Panc1 (cell line): ENCODE measurements at regions not wholly inside any gene's neighbourhood (a gene's known extent, or its start where the extent isn't known, plus 50 kb on each side); places are given as distances from the start of the nearest gene placed in this dataset.

Source experiments
- ATAC-seq: fragments of 200-7000 bp; cut with Tn5 transposase; 2 replicates; pipeline ENCODE4 v1.9.1; 2020; ENCODE audit warnings: mild to moderate bottlenecking, moderate library complexity
- BruUV-seq: library from RNA; stranded (reverse); fragments of 400-500 nt; replicated peaks from 2 replicates; lab custom pipeline; 2021; lab: Mats Ljungman, UMichigan
- CTCF ChIA-PET: fragments of 300-600 bp; sonication (Branson Sonifier 250); formaldehyde crosslinking; loops from one replicate; lab custom pipeline; 2022; ENCODE audit warnings: antibody characterized with exemption; lab: Charles Lee
- POLR2A ChIA-PET: fragments of 300-600 bp; sonication (Branson Sonifier 250); formaldehyde crosslinking; loops from one replicate; lab custom pipeline; 2022; ENCODE audit warnings: antibody characterized with exemption; lab: Charles Lee
- DNase-seq: peaks from one replicate; pipeline ENCODE4 v3.0.0-alpha.2; 2010; ENCODE audit warnings: low read depth, low spot score
- H3K27ac ChIP-seq: 2 replicates; pipeline ENCODE4 v1.5.1; 2011; ENCODE audit warnings: mild to moderate bottlenecking, low read length, inconsistent platforms
- H3K27me3 ChIP-seq: fragments of 200-500 bp; sonication (Bioruptor generic); 2 replicates; pipeline ENCODE4 v1.6.0; 2014; ENCODE audit warnings: low read length, inconsistent platforms; ENCODE audit not compliant: control insufficient read depth, insufficient read depth
- H3K36me3 ChIP-seq: fragments of 200-500 bp; sonication (Bioruptor generic); 2 replicates; pipeline ENCODE4 v1.5.1; 2014; ENCODE audit warnings: inconsistent platforms, mild to moderate bottlenecking, low read length, moderate library complexity; ENCODE audit not compliant: control insufficient read depth, insufficient read depth
- H3K4me1 ChIP-seq: 2 replicates; pipeline ENCODE4 v1.5.1; 2011; ENCODE audit warnings: inconsistent platforms, mild to moderate bottlenecking, low read length, moderate library complexity; ENCODE audit not compliant: control insufficient read depth, insufficient read depth
- H3K4me3 ChIP-seq, 2 experiments: 2 replicates each; pipeline ENCODE4 v1.5.1; 2011 to 2012; ENCODE audit warnings: low read depth in 2 of 2, low read length in 2 of 2, mild to moderate bottlenecking in 2 of 2, inconsistent platforms in 1 of 2, moderate library complexity in 1 of 2
- H3K9me3 ChIP-seq: fragments of 200-500 bp; sonication (Bioruptor generic); 2 replicates; pipeline ENCODE4 v1.5.1; 2014; ENCODE audit warnings: low read depth, mild to moderate bottlenecking, inconsistent platforms, low read length, moderate library complexity; ENCODE audit not compliant: control insufficient read depth, insufficient read depth
- POLR2AphosphoS5 ChIP-seq: IDR thresholded peaks from 2 replicates; pipeline ENCODE4 v1.6.1; 2012; ENCODE audit warnings: mild to moderate bottlenecking, low read depth, low read length, moderate library complexity
- SIN3A ChIP-seq: IDR thresholded peaks from 2 replicates; pipeline ENCODE4 v1.6.1; 2012; ENCODE audit warnings: low read depth, mild to moderate bottlenecking, low read length, moderate library complexity, borderline replicate concordance; ENCODE audit not compliant: insufficient read depth
- TCF7L2 ChIP-seq: IDR thresholded peaks from 2 replicates; pipeline ENCODE4 v1.6.1; 2011; ENCODE audit warnings: mild to moderate bottlenecking, low read depth, low read length, inconsistent platforms
- in situ Hi-C: cut with HindIII; loops from 2 replicates; pipeline ENCODE4 v1.10.0; 2016; ENCODE audit warnings: low sequenced_read_pairs, low pct_unique_long_range_greater_than_20kb
- intact Hi-C: fragments of 100-400 bp; cut with micrococcal nuclease; formaldehyde crosslinking; loops from one replicate; pipeline ENCODE4 v1.10.0; 2022; ENCODE audit not compliant: unreplicated experiment
- TF ChIP-seq, protein P1 (sequence below): fragments of 450-650 bp; IDR thresholded peaks from 2 replicates; pipeline ENCODE4 v1.5.1; 2017; ENCODE audit warnings: mild to moderate bottlenecking
- TF ChIP-seq, protein P2 (sequence below), 2 experiments: IDR thresholded peaks; 2 replicates each; pipeline ENCODE4 v1.6.1; 2011 to 2012; ENCODE audit warnings: low read depth in 2 of 2, control low read depth in 1 of 2, low read length in 1 of 2, mild to moderate bottlenecking in 1 of 2, moderate library complexity in 1 of 2; ENCODE audit not compliant: insufficient read depth in 1 of 2

DNA sequence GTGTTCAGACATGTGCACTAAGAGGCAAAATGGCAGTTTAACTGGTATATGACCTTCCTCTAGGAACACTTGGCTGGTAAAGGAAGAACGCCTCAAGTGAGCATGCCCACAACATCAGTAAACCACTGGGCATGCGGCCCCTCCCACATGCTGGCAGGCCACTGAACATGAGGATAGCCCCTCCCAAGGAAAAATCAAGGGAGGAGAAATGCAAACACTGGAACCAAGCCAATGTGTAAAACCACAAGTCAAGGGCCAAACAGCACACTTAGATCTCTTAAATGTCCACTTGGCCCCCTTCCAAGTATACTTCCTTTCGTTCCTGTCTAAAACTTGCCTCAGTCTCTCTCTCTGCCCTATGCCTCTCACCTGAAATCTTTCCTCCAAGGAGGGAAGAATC, 980.8 kb downstream of the TSN start:
- CTCF ChIA-PET: no interaction called here
- no peak for ATAC-seq
- no peaks in the 10 kb centered on the region for H3K4me1 ChIP-seq
- H3K27me3 ChIP-seq: no peaks in the 10 kb centered on the region
- in situ Hi-C loops (no loop called here), intact Hi-C loops (no loop called here)
- no peaks in the 10 kb centered on the region for H3K9me3 ChIP-seq
- DNase-seq: no peak
- POLR2A ChIA-PET: no interaction called here
- no peak overlapping the region for H3K4me3 ChIP-seq
- H3K27ac ChIP-seq: no peak overlapping the region
- BruUV-seq: no TSS peak
- H3K36me3 ChIP-seq: no peaks in the 10 kb centered on the region
- TF ChIP-seq SIN3A: no peak
- TF ChIP-seq, protein P1, sequence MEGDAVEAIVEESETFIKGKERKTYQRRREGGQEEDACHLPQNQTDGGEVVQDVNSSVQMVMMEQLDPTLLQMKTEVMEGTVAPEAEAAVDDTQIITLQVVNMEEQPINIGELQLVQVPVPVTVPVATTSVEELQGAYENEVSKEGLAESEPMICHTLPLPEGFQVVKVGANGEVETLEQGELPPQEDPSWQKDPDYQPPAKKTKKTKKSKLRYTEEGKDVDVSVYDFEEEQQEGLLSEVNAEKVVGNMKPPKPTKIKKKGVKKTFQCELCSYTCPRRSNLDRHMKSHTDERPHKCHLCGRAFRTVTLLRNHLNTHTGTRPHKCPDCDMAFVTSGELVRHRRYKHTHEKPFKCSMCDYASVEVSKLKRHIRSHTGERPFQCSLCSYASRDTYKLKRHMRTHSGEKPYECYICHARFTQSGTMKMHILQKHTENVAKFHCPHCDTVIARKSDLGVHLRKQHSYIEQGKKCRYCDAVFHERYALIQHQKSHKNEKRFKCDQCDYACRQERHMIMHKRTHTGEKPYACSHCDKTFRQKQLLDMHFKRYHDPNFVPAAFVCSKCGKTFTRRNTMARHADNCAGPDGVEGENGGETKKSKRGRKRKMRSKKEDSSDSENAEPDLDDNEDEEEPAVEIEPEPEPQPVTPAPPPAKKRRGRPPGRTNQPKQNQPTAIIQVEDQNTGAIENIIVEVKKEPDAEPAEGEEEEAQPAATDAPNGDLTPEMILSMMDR: no peak

DNA sequence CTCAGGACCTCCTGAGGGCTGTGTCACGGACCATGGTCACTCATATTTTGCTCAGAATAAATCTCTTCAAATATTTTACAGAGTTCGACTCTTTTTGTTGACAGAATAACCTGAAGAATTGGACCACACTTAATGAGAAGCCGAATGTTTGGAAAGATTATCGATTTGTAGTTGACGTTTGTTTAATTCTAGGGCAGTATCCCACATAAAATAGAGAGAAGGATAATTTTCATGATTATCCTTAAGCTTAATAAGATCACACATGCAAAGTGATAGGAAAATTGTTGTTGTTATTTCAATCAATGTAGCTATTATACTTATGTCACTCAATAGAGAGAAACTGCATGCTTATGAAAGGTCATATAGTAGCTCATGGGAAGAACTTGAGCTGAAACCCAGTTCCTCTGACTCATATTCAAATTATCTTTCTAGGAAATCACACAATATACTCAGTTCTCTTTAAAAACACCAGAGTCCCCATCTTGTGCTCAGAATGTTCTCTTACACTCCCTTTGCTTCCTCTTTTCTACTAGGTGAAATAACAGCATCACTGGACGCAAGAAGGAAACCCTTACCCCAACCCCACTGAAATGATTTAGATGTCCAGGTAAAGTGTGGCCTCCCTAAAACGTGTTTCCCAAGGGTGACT, 982.1 kb downstream of the TSN start:
- in situ Hi-C loops: no loop called here
- intact Hi-C loops: no loop called here
- no peak overlapping the region for H3K4me3 ChIP-seq
- no peaks in the 10 kb centered on the region for H3K4me1 ChIP-seq
- ATAC-seq (no peak), DNase-seq (no peak)
- ChIA-PET CTCF (no interaction called here), POLR2A (no interaction called here)
- H3K27ac ChIP-seq: no peak overlapping the region
- BruUV-seq: no TSS peak
- no peak for TF ChIP-seq TCF7L2
- TF ChIP-seq, protein P2, sequence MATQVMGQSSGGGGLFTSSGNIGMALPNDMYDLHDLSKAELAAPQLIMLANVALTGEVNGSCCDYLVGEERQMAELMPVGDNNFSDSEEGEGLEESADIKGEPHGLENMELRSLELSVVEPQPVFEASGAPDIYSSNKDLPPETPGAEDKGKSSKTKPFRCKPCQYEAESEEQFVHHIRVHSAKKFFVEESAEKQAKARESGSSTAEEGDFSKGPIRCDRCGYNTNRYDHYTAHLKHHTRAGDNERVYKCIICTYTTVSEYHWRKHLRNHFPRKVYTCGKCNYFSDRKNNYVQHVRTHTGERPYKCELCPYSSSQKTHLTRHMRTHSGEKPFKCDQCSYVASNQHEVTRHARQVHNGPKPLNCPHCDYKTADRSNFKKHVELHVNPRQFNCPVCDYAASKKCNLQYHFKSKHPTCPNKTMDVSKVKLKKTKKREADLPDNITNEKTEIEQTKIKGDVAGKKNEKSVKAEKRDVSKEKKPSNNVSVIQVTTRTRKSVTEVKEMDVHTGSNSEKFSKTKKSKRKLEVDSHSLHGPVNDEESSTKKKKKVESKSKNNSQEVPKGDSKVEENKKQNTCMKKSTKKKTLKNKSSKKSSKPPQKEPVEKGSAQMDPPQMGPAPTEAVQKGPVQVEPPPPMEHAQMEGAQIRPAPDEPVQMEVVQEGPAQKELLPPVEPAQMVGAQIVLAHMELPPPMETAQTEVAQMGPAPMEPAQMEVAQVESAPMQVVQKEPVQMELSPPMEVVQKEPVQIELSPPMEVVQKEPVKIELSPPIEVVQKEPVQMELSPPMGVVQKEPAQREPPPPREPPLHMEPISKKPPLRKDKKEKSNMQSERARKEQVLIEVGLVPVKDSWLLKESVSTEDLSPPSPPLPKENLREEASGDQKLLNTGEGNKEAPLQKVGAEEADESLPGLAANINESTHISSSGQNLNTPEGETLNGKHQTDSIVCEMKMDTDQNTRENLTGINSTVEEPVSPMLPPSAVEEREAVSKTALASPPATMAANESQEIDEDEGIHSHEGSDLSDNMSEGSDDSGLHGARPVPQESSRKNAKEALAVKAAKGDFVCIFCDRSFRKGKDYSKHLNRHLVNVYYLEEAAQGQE (IDR thresholded peaks at IDR 0.05; ENCODE audit: insufficient read depth in 1 of 2, low read depth in 2 of 2, low read length in 1 of 2): no peak
- TF ChIP-seq POLR2AphosphoS5: no peak
- TF ChIP-seq SIN3A: no peak
- TF ChIP-seq, protein P1: no peak
- no peaks in the 10 kb centered on the region for H3K27me3 ChIP-seq
- H3K9me3 ChIP-seq: no peaks in the 10 kb centered on the region
- no peaks in the 10 kb centered on the region for H3K36me3 ChIP-seq
